HEK293T (cell line): ENCODE measurements at regions not wholly inside any gene's neighbourhood (a gene's known extent, or its start where the extent isn't known, plus 50 kb on each side); places are given as distances from the start of the nearest gene placed in this dataset.

ENCODE experiments used
- BHLHE40 ChIP-seq: fragments of 450-650 bp; IDR thresholded peaks from 2 replicates; pipeline ENCODE4 v1.6.1; 2016; ENCODE audit warnings: mild to moderate bottlenecking, moderate library complexity, borderline replicate concordance
- FOXK2 ChIP-seq: fragments of 450-650 bp; IDR thresholded peaks from 2 replicates; pipeline ENCODE4 v1.6.1; 2016; ENCODE audit warnings: mild to moderate bottlenecking
- HDGF ChIP-seq: fragments of 450-650 bp; IDR thresholded peaks from 2 replicates; pipeline ENCODE4 v1.6.1; 2017; ENCODE audit warnings: antibody characterized with exemption, borderline replicate concordance
- NFRKB ChIP-seq: fragments of 450-650 bp; IDR thresholded peaks from 2 replicates; pipeline ENCODE4 v1.6.1; 2016; ENCODE audit warnings: mild to moderate bottlenecking, moderate library complexity
- PKNOX1 ChIP-seq: fragments of 450-650 bp; IDR thresholded peaks from 2 replicates; pipeline ENCODE4 v1.6.1; 2016
- SP1 ChIP-seq: fragments of 450-650 bp; IDR thresholded peaks from 2 replicates; pipeline ENCODE4 v1.6.1; 2017
- SUZ12 ChIP-seq: fragments of 450-650 bp; IDR thresholded peaks from 2 replicates; pipeline ENCODE4 v1.6.1; 2016; ENCODE audit warnings: mild to moderate bottlenecking
- TARDBP ChIP-seq: fragments of 450-650 bp; IDR thresholded peaks from 2 replicates; pipeline ENCODE4 v1.6.1; 2016
- ZNF384 ChIP-seq: fragments of 450-650 bp; IDR thresholded peaks from 2 replicates; pipeline ENCODE4 v1.6.1; 2016

GRCh38 chr20:58131551-58132142, 96.8 kb downstream of the ANKRD60 start:
- TF ChIP-seq SUZ12, result no peak
- TF ChIP-seq TARDBP, result no peak
- TF ChIP-seq HDGF, result no peak
- no peak for TF ChIP-seq BHLHE40
- no peak for TF ChIP-seq SP1
- no peak for TF ChIP-seq FOXK2
- TF ChIP-seq PKNOX1, result no peak
- TF ChIP-seq ZNF384, result no peak
- TF ChIP-seq NFRKB, result no peak
